Right hindlimb (tissue), 1 donor: ENCODE measurements at regions not wholly inside any gene's neighbourhood (a gene's known extent, or its start where the extent isn't known, plus 50 kb on each side); places are given as distances from the start of the nearest gene placed in this dataset.
"Not testable (repeated sequence)": the region's sequence is repeated elsewhere in the genome, so short reads cannot be mapped to it uniquely, and the experiment has no call there.

Experiments
- DNase-seq: peaks from one replicate; pipeline ENCODE4 v3.0.0-alpha.2; 2018

DNA sequence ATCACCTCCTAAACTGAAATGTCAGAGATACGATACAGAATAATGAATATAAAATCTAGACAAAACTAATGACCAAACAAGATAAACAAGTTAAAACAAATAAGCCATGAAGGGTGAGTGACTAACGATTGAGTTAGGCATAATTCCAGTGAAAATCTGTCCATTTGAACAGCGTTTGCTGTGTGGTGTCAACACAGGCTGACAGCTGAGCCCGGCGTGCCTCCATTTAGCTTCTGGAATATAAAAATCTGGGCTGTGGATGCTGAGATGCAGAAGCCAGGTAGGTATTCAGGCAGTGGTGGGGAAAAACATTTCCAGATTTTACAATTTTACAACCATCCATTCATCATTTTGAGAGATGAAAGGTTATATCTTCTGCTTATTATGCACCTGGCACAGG is 2041.4 kb upstream of the CELF4 start:
- no peak for DNase-seq

DNA sequence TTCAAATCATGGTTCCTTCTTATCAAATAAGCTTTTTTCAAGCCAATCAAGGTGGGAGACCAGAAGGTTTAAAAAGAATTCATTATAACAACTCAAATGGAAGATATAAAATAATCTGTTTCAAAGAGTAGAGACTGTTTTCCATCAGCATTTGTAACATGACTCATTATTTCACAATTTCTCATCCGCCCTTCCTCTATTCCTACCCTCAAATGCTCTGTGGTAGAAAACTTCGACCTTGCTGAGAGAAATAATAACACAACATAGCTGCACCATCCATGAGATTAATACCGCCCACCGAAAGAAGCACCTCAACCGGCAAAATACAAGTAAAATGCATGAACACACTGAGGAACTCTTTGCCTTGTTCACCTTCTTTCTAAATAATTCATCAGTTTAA is 2039.2 kb upstream of the CELF4 start:
- no peak for DNase-seq

DNA sequence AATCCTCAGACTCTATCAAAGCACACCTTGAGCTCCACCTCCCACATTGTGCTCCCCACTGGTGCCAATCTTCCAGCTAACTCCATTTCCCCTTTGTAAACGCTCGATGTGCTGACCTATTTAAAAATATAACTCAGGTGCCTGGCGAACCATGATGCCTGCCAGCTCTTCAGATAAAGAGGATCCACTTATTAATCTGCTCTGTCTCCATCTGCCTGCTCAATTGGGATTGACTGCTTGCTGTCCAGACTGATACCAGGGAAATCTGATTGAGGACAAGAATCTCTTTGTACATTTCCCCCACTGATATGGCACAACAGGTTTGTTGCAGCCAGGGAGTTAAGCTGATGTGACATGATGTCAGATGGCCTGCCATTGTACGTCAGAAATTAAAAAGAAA is 2036.5 kb upstream of the CELF4 start:
- no peak for DNase-seq

GRCh38 chr18:39600894-39601293 is 2035.3 kb upstream of the CELF4 start:
- DNase-seq = no peak

DNA sequence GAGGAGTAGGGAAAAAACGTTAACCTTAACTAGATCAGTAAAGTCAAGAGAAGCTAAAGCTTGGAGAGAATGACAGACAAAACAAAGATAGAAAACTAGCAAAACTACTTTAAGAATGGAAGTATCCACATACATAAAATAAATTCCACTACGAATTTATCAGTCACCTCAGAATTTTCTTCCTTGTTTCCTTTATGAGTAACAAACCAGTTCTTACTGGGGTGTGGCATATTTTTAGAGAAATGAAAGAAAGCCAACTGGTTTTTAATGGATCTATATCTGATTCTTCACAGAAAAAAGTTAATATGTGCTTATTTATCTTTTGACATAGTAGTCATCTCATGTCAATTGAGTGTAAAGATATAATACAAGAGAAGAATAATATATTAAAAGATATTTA is 2033.7 kb upstream of the CELF4 start:
- no peak for DNase-seq

DNA sequence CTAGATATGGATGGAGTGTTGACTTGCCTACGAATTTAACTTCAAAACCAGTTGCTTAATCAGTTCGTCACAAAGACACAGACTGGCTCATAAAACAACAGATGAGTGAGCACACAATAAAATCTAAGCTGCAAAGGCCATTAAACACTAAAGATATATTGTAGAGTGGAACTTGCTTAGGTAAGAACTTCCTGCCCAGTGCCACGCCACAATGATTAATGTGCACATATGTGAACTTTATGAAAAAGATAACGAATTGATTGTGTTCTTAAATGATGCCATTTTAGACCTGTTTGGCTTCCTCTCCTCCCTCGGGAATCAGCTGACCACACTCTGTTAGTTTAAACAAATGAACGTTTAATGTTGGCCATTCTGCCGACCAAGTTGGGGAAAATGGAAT is 2031.3 kb upstream of the CELF4 start:
- no peak for DNase-seq

DNA sequence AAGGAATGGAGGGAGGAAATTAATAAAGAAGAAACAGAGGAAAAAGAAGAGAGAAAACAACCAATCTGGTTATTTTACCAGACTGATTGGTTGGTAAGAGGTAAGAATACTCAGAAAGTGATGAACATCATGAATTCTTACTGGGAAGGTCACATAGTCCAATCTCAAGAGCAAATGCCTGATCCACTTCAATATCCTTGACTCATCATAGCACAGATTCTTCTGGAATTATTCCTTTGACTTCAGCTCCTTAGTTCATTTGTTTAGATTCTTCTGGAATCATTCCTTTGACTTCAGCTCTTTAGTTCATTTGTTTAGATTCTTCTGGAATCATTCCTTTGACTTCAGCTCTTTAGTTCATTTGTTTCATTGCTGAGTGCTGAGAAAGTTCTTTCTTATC is 2030.6 kb upstream of the CELF4 start:
- no peak for DNase-seq

GRCh38 chr18:39594206-39594605 is 2028.6 kb upstream of the CELF4 start:
- no peak for DNase-seq

GRCh38 chr18:39591649-39592048 is 2026.1 kb upstream of the CELF4 start:
- no peak for DNase-seq

- no peak for DNase-seq
Measured at GRCh38 chr18:39589496-39589895, 2023.9 kb upstream of the CELF4 start.

DNA sequence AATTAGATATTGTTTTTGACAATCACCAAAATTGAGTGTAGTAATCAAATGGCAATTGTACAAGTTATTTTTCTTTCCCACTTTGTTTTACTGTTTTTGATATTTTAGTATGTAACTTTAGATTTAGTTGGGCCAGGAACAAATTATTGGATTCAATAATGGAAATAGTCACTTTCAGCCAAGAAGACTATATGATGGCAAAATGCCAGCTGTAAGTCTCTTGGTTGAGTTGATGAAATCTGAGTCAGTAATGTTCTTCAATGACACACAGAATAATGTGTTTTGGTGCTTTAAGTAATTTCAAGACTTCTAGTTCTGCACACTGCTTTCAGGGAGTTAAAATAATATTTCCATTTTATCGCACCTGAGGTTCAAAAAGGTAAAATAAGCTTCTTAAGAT is 2022.0 kb upstream of the CELF4 start:
- DNase-seq = no peak

GRCh38 chr18:39586741-39587140 is 2021.1 kb upstream of the CELF4 start:
- no peak for DNase-seq

GRCh38 chr18:39574897-39575296 is 2009.3 kb upstream of the CELF4 start:
- no peak for DNase-seq

DNA sequence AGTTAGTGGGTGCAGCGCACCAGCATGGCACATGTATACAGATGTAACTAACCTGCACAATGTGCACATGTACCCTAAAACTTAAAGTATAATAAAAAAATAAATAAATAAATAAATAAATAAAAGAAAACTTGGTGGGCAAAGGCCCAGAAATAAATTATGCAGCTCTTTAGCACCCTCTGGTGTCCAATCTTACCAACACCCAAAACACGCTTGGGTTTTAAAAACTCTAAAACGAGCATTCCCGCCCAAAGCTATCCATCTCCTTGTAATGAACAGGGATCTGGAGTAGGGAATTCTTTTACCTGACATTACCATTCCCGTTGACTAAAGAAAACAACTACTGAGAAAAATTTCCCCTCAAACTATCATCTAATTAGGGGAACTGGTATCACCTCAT is 2005.9 kb upstream of the CELF4 start:
- DNase-seq = no peak

- DNase-seq = not testable (repeated sequence)
Measured at GRCh38 chr18:39565551-39566230, 2000.1 kb upstream of the CELF4 start.

- no peak for DNase-seq
Measured at GRCh38 chr18:39564716-39565115, 1999.1 kb upstream of the CELF4 start.

DNA sequence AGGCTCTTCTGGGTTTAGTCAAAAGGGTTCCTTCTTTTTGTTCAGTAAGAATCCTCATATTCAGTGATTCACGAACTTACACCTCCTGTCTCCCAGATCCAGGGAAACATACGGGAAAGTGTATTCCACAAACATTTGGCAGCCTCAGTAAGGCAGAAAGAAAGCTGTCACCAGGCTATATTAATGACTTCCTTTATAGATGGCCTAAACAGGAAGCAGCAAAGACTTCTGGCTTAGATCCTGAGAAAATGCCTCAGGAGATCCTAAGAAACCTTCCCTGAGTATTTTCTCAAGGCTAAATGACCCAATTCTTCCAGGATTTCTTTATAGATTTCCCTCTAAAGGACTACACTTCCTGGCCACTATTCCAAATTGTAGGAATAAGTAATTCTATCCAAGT is 1995.5 kb upstream of the CELF4 start:
- peak; percentile 25 for DNase-seq

DNA sequence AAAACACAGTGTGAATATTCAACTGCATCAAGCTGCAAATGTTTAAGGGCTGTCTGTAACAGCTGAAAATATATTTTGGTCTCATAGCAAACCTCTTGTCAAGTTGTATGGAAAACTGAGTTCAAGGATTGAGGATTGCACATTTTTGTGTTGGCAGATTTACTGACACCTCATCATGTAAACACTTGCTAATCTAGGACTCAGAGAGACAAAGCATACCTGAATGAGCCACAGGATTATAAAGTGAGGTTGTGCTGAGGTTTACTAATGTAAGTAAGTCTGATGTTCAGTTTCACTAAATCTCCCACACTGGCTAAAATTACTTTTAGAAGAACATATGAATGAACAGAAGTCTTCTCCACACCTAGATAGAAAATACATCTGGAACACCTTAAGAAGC is 1993.1 kb upstream of the CELF4 start:
- no peak for DNase-seq

- no peak for DNase-seq
Measured at GRCh38 chr18:39555496-39555895, 1989.9 kb upstream of the CELF4 start.

DNA sequence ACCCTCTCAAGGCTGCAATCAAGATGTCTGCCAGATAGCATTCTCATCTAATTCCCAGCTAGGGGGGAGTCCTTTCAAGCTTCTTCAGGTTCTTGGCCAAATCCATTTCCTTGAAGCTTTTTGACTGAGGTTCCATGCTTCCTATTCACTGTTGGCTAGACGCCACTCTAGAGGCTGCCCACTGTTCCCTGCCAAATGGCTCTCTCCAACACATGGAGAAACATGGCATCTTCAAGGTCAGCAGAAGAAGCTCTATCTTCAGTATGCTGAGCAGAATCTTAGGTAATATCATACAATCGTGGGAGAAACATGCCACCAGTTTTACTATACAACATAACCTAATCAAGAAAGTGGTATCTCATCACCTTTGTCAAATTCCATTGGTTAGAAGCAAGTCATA is 1985.1 kb upstream of the CELF4 start:
- no peak for DNase-seq

GRCh38 chr18:39549144-39549543 is 1983.5 kb upstream of the CELF4 start:
- no peak for DNase-seq

DNA sequence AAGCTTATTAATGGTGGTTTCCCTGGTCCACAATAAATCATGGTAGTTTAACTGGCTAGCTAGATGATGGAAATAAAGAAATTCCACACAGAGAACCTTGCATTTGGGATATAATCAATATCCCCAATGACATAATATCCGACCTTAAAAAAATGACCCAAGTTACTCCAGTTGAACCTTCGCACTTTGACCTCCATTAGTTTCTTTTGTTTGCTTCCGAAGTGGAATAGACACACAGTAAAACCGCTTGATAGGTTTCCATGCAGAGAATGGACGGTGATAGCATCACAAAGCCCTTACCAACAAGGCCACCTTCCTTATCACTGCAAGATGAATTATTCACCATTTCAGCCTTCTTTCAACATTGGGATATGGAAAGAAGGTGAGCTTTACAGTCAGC is 1966.1 kb upstream of the CELF4 start:
- no peak for DNase-seq

- DNase-seq = no peak
Measured at GRCh38 chr18:39529358-39529757, 1963.8 kb upstream of the CELF4 start.

DNA sequence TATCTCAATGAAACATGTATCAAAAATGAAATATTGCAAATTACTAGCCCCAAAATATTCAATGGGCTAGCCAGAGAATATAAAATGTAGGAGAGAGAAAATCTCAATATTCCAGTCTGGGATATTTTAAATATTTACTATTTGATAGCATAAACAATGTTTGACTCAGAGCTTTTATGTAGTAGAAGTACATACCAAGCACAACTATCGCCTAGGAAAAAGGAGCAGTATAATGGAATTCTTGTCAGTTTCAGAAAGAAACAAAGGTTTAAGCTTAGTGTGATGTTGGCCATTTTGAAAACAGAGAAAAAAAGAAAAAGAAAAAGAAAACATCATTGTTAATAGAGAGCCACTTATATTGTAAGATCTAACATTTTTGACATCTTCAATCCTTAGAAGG is 1961.9 kb upstream of the CELF4 start:
- no peak for DNase-seq

DNA sequence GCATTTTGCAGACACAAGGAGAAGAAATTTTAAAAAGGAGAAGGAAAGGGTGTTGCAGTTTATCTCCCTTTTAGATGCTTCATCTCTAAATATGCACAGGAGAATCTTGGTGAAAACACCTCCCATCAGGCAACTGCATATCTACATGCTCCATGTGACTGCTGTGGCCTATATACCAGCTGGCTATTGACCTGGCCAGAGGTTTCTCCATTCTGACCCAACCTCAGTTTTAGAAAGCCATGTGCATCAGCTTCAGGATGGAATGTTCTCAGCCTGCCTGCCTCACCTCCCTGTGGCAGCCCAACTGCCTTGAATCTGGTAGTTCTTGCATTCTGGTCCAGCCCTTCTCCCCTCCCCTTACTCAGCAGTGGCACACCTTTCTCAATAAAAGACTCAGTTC is 1958.8 kb upstream of the CELF4 start:
- DNase-seq = no peak

GRCh38 chr18:39523281-39523680 is 1957.7 kb upstream of the CELF4 start:
- no peak for DNase-seq
